ENCODE measurements at regions not wholly inside any gene's neighbourhood (a gene's known extent, or its start where the extent isn't known, plus 50 kb on each side); places are given as distances from the start of the nearest gene placed in this dataset.

DNA sequence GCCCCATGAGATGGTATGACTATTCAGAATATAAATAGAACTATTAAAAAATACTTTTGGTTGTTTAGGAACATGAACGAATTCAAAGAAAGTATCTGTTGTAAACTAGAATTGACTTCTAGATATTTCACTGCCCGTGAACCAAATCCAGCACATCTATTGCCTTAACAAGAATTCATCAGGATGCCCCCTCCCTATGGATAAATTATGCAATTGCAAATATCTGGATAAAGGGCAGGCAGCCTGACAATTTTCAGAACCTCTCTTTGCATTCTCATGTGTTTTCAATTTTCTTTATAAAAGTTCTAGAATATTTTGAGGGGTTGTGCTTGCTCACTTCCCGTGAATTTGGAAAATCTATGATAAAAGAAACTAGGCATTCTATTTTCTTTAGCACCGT lies 822.1 kb upstream of the SORCS1 start:
- DNase-seq: no peak
- no peak for TF ChIP-seq EZH2 (IDR thresholded peaks at IDR 0.05; ENCODE audit: borderline replicate concordance, insufficient read depth, low read depth, low read length, poor library complexity, severe bottlenecking)
- WGBS (ENCODE audit: insufficient coverage): no CpG with 5 or more reads among the region's 4 CpGs
- no peaks in the 10 kb centered on the region for H3K4me1 ChIP-seq (ENCODE audit: control insufficient read depth in 2 of 2, insufficient read depth in 2 of 2, low read length in 2 of 2)
- no peaks in the 10 kb centered on the region for H3K4me1 Mint-ChIP-seq
- H3K27ac ChIP-seq (ENCODE audit: low read length in 2 of 2): no peak overlapping the region
- no peaks in the 10 kb centered on the region for H3K27me3 Mint-ChIP-seq
- H3K36me3 ChIP-seq (replicated peaks in 1 of 2; ENCODE audit: control extremely low read depth in 1 of 2, control insufficient read depth in 1 of 2, extremely low read depth in 1 of 2, insufficient read depth in 2 of 2, low read length in 1 of 2): no peaks in the 10 kb centered on the region
- no peaks in the 10 kb centered on the region for H3K9me3 ChIP-seq (ENCODE audit: control extremely low read depth in 1 of 3, control insufficient read depth in 2 of 3, insufficient read depth in 1 of 3, low read length in 2 of 3)
- ATAC-seq (ENCODE audit: low read depth): no peak
- peaks cover 2% of the 10 kb centered on the region for H3K9me3 Mint-ChIP-seq (ENCODE audit: insufficient read depth)
- H2AFZ ChIP-seq (ENCODE audit: insufficient read depth, low read depth, low read length, poor library complexity, severe bottlenecking): no peak overlapping the region
- H3K27me3 ChIP-seq (replicated peaks in 1 of 4; ENCODE audit: control extremely low read depth in 1 of 4, control insufficient read depth in 3 of 4, insufficient read depth in 4 of 4, low read length in 3 of 4): no peaks in the 10 kb centered on the region
- H3K27ac Mint-ChIP-seq: no peak overlapping the region
- no peaks in the 10 kb centered on the region for H4K20me1 ChIP-seq (ENCODE audit: control insufficient read depth, insufficient read depth, low read length, poor library complexity, severe bottlenecking)
- H3K4me3 Mint-ChIP-seq: no peak overlapping the region
- POLR2A ChIA-PET: no interaction called here
- H3K79me2 ChIP-seq (ENCODE audit: control insufficient read depth, insufficient read depth, low read length): no peaks in the 10 kb centered on the region
- no peak overlapping the region for H3K4me2 ChIP-seq (replicated peaks; ENCODE audit: low read depth, low read length, poor library complexity, severe bottlenecking)
- CTCF ChIA-PET: no interaction called here
- H3K4me3 ChIP-seq (ENCODE audit: control extremely low read depth in 1 of 5, extremely low read depth in 1 of 5, insufficient read depth in 1 of 5, low read depth in 2 of 5, low read length in 4 of 5): no peak overlapping the region
- intact Hi-C loops (cut with micrococcal nuclease): no loop called here
- no peak overlapping the region for H3K9ac ChIP-seq (ENCODE audit: low read length)

DNA sequence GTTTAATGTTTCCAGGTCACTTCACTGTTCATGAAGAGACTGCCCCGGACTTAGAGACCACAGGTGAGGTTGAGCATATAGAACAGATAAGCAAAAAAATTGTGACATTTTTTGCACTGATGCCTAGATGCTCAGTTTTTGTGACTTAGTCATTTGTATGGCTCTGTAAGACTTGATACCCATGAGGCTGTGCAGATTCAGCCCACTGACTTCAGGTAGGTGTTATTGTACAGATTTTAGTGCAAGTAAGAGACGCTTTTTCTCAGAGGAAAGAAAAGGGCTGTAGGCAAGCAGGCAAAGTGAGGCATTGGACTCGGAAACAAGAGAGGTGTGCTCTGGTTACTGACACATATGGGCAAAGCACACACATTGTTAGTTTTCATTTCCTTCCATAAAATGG lies 820.1 kb upstream of the SORCS1 start:
- TF ChIP-seq, protein P1, sequence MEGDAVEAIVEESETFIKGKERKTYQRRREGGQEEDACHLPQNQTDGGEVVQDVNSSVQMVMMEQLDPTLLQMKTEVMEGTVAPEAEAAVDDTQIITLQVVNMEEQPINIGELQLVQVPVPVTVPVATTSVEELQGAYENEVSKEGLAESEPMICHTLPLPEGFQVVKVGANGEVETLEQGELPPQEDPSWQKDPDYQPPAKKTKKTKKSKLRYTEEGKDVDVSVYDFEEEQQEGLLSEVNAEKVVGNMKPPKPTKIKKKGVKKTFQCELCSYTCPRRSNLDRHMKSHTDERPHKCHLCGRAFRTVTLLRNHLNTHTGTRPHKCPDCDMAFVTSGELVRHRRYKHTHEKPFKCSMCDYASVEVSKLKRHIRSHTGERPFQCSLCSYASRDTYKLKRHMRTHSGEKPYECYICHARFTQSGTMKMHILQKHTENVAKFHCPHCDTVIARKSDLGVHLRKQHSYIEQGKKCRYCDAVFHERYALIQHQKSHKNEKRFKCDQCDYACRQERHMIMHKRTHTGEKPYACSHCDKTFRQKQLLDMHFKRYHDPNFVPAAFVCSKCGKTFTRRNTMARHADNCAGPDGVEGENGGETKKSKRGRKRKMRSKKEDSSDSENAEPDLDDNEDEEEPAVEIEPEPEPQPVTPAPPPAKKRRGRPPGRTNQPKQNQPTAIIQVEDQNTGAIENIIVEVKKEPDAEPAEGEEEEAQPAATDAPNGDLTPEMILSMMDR (IDR thresholded peaks at IDR 0.05): no peak
- TF ChIP-seq EZH2 (IDR thresholded peaks at IDR 0.05; ENCODE audit: borderline replicate concordance, insufficient read depth, low read depth, low read length, poor library complexity, severe bottlenecking): no peak
- Mint-ChIP-seq H3K4me1 (no peaks in the 10 kb centered on the region), H3K9me3 (ENCODE audit: insufficient read depth) (peaks cover 2% of the 10 kb centered on the region), H3K4me3 (no peak overlapping the region), H3K27ac (no peak overlapping the region), H3K27me3 (no peaks in the 10 kb centered on the region)
- no peaks in the 10 kb centered on the region for H3K36me3 ChIP-seq (replicated peaks in 1 of 2; ENCODE audit: control extremely low read depth in 1 of 2, control insufficient read depth in 1 of 2, extremely low read depth in 1 of 2, insufficient read depth in 2 of 2, low read length in 1 of 2)
- no peak overlapping the region for H3K4me3 ChIP-seq (ENCODE audit: control extremely low read depth in 1 of 5, extremely low read depth in 1 of 5, insufficient read depth in 1 of 5, low read depth in 2 of 5, low read length in 4 of 5)
- H3K9me3 ChIP-seq (ENCODE audit: control extremely low read depth in 1 of 3, control insufficient read depth in 2 of 3, insufficient read depth in 1 of 3, low read length in 2 of 3): no peaks in the 10 kb centered on the region
- ChIA-PET POLR2A (no interaction called here), CTCF (no interaction called here)
- H2AFZ ChIP-seq (ENCODE audit: insufficient read depth, low read depth, low read length, poor library complexity, severe bottlenecking): no peak overlapping the region
- no peak overlapping the region for H3K9ac ChIP-seq (ENCODE audit: low read length)
- ATAC-seq (ENCODE audit: low read depth): no peak
- no peaks in the 10 kb centered on the region for H3K79me2 ChIP-seq (ENCODE audit: control insufficient read depth, insufficient read depth, low read length)
- H3K4me2 ChIP-seq (replicated peaks; ENCODE audit: low read depth, low read length, poor library complexity, severe bottlenecking): no peak overlapping the region
- DNase-seq: no peak
- H3K4me1 ChIP-seq (ENCODE audit: control insufficient read depth in 2 of 2, insufficient read depth in 2 of 2, low read length in 2 of 2): no peaks in the 10 kb centered on the region
- WGBS (ENCODE audit: insufficient coverage): 81% methylated on average over 2 of the region's 3 CpGs
- no peaks in the 10 kb centered on the region for H4K20me1 ChIP-seq (ENCODE audit: control insufficient read depth, insufficient read depth, low read length, poor library complexity, severe bottlenecking)
- no peak overlapping the region for H3K27ac ChIP-seq (ENCODE audit: low read length in 2 of 2)
- no peaks in the 10 kb centered on the region for H3K27me3 ChIP-seq (replicated peaks in 1 of 4; ENCODE audit: control extremely low read depth in 1 of 4, control insufficient read depth in 3 of 4, insufficient read depth in 4 of 4, low read length in 3 of 4)
- intact Hi-C loops (cut with micrococcal nuclease): no loop called here

All from B cell (primary cell).